Ovary (tissue), 7 donors: ENCODE measurements at regions not wholly inside any gene's neighbourhood (a gene's known extent, or its start where the extent isn't known, plus 50 kb on each side); places are given as distances from the start of the nearest gene placed in this dataset.
"Not testable (repeated sequence)": the region's sequence is repeated elsewhere in the genome, so short reads cannot be mapped to it uniquely, and the experiment has no call there.

ENCODE experiments used
- DNase-seq, 5 donors: peaks; one replicate each; pipeline ENCODE4 v3.0.0-alpha.2; 2019 to 2020
- H3K27ac ChIP-seq, 2 donors: fragments of 200-600 bp; one replicate each; pipeline versions ENCODE4 v1.5.1 to v1.8.0; 2019 to 2022
- H3K27me3 ChIP-seq: fragments of 200-600 bp; one replicate; pipeline ENCODE4 v1.8.0; 2022
- H3K36me3 ChIP-seq: fragments of 200-600 bp; sonication (generic); one replicate; pipeline ENCODE4 v1.5.1; 2019
- H3K4me1 ChIP-seq: one replicate; pipeline ENCODE4 v1.8.1; 2013; ENCODE audit warnings: mild to moderate bottlenecking, moderate library complexity; ENCODE audit not compliant: insufficient read depth
- H3K4me3 ChIP-seq: fragments of 200-600 bp; sonication (generic); one replicate; pipeline ENCODE4 v1.5.1; 2017
- H3K9me3 ChIP-seq, 2 donors: fragments of 200-600 bp in 1 of 2; sonication (generic) in 1 of 2; one replicate each; pipeline versions ENCODE4 v1.5.1 to v1.8.1; 2013 to 2019; ENCODE audit warnings: mild to moderate bottlenecking in 1 of 2, moderate library complexity in 1 of 2
- CTCF ChIP-seq, 3 donors: fragments of 450-650 bp in 2 of 3; fragments of 200-600 bp in 1 of 3; IDR thresholded peaks; one replicate each; pipeline versions ENCODE4 v1.5.1 to v1.8.0; 2016 to 2022; ENCODE audit warnings: antibody characterized with exemption in 3 of 3, mild to moderate bottlenecking in 1 of 3
- EP300 ChIP-seq: sonication (generic); formaldehyde crosslinking; IDR thresholded peaks from one replicate; pipeline ENCODE4 v1.6.1; 2017; ENCODE audit warnings: antibody characterized with exemption
- POLR2A ChIP-seq: fragments of 450-650 bp; IDR thresholded peaks from one replicate; pipeline ENCODE4 v1.6.1; 2017; ENCODE audit warnings: antibody characterized with exemption, mild to moderate bottlenecking, moderate library complexity
- WGBS, 3 donors: extraction: QIAGEN DNeasy Blood & Tissue Kit in 1 of 3; methylation state at CpG; one replicate each; pipeline versions ENCODE4 v1.1.5 to v1.1.7; 2013 to 2017; 5-methylcytosine and 5-hydroxymethylcytosine counted together
- intact Hi-C, 4 donors: fragments of 100-400 bp; cut with DNase I; formaldehyde crosslinking; loops; one replicate each; pipeline versions ENCODE4 v1.11.0 to v1.15.1; 2022 to 2023
- donor health status: DM: no; HTN: no; CAD: no; lungs with moderate emphysema.
- donor health status: DM: no; HTN: no; CAD: no.
- donor health status: Bipolar disorder and iron deficiency.
- donor health status: DM: no; HTN: no; CAD: no.
- donor health status: DM: yes; HTN: yes; CAD: no.

GRCh38 chr2:65985986-65986385 lies 448.9 kb upstream of the MEIS1 start:
- TF ChIP-seq EP300 = no peak
- no peak for TF ChIP-seq POLR2A
- TF ChIP-seq CTCF (IDR thresholded peaks at IDR 0.05) = no peak
- Histone ChIP-seq H3K9me3 (no peaks in the 10 kb centered on the region), H3K4me1 (no peaks in the 10 kb centered on the region), H3K36me3 (no peaks in the 10 kb centered on the region), H3K27me3 (no peaks in the 10 kb centered on the region), H3K27ac (no peak overlapping the region), H3K4me3 (no peak overlapping the region)
- no peak for DNase-seq
- intact Hi-C loops = no loop called here

GRCh38 chr2:65980531-65980930 lies 454.4 kb upstream of the MEIS1 start:
- H3K9me3 ChIP-seq = no peaks in the 10 kb centered on the region
- no peak overlapping the region for H3K27ac ChIP-seq
- no peak for TF ChIP-seq EP300
- no peak for TF ChIP-seq CTCF (IDR thresholded peaks at IDR 0.05)
- TF ChIP-seq POLR2A = no peak
- WGBS, 3 donors = 91 to 100% (median 91%) methylated on average over 1 of the region's 1 CpG
- H3K27me3 ChIP-seq = no peaks in the 10 kb centered on the region
- no peak for DNase-seq
- H3K4me1 ChIP-seq = no peaks in the 10 kb centered on the region
- intact Hi-C loops = no loop called here
- no peak overlapping the region for H3K4me3 ChIP-seq
- no peaks in the 10 kb centered on the region for H3K36me3 ChIP-seq

GRCh38 chr2:65979446-65979845 lies 455.5 kb upstream of the MEIS1 start:
- no peak for DNase-seq
- Histone ChIP-seq H3K4me1 (no peaks in the 10 kb centered on the region), H3K9me3 (no peaks in the 10 kb centered on the region), H3K36me3 (no peaks in the 10 kb centered on the region), H3K4me3 (no peak overlapping the region), H3K27me3 (no peaks in the 10 kb centered on the region), H3K27ac (no peak overlapping the region)
- TF ChIP-seq CTCF (IDR thresholded peaks at IDR 0.05) (no peak), POLR2A (no peak), EP300 (no peak)
- 79 to 85% (median 81%) methylated on average over 7 of the region's 7 CpGs for WGBS, 3 donors
- intact Hi-C loops = no loop called here

- Histone ChIP-seq H3K4me3 (no peak overlapping the region), H3K27me3 (no peaks in the 10 kb centered on the region), H3K4me1 (no peaks in the 10 kb centered on the region), H3K9me3 (no peaks in the 10 kb centered on the region), H3K36me3 (no peaks in the 10 kb centered on the region), H3K27ac (no peak overlapping the region)
- no peak for DNase-seq
- TF ChIP-seq EP300 = no peak
- no peak for TF ChIP-seq CTCF (IDR thresholded peaks at IDR 0.05)
- TF ChIP-seq POLR2A = no peak
- intact Hi-C loops = no loop called here
- WGBS, 3 donors = 88 to 94% (median 91%) methylated on average over 3 of the region's 3 CpGs
Observed at GRCh38 chr2:65974067-65974723, 460.7 kb upstream of the MEIS1 start.

GRCh38 chr2:65969161-65969560 lies 465.8 kb upstream of the MEIS1 start:
- 51 to 54% (median 53%) methylated on average over 3 of the region's 3 CpGs for WGBS, 3 donors
- H3K36me3 ChIP-seq = no peaks in the 10 kb centered on the region
- no peaks in the 10 kb centered on the region for H3K4me1 ChIP-seq
- H3K4me3 ChIP-seq = no peak overlapping the region
- no peak for DNase-seq
- H3K9me3 ChIP-seq = no peaks in the 10 kb centered on the region
- no peak overlapping the region for H3K27ac ChIP-seq
- intact Hi-C loops = no loop called here
- no peak for TF ChIP-seq POLR2A
- no peak for TF ChIP-seq CTCF (IDR thresholded peaks at IDR 0.05)
- no peak for TF ChIP-seq EP300
- no peaks in the 10 kb centered on the region for H3K27me3 ChIP-seq

GRCh38 chr2:65963303-65963702 lies 471.6 kb upstream of the MEIS1 start:
- DNase-seq, H3K36me3 ChIP-seq, H3K27ac ChIP-seq, intact Hi-C loops, H3K9me3 ChIP-seq, H3K4me1 ChIP-seq, H3K27me3 ChIP-seq, H3K4me3 ChIP-seq: not testable (repeated sequence)
- WGBS, 3 donors = 91% methylated on average over 4 of the region's 5 CpGs; no CpG with 5 or more reads in 2 of the 3 donors
